Testis (tissue), 2 donors: ENCODE measurements at regions not wholly inside any gene's neighbourhood (a gene's known extent, or its start where the extent isn't known, plus 50 kb on each side); places are given as distances from the start of the nearest gene placed in this dataset.

ENCODE experiments used
- DNase-seq: peaks from one replicate; pipeline ENCODE4 v3.0.0-alpha.2; 2019
- H3K27ac ChIP-seq, 2 donors: fragments of 200-600 bp; sonication (generic); one replicate each; pipeline ENCODE4 v1.5.1; 2019
- H3K27me3 ChIP-seq: fragments of 200-600 bp; sonication (generic); one replicate; pipeline ENCODE4 v1.5.1; 2019
- H3K36me3 ChIP-seq: fragments of 200-600 bp; sonication (generic); one replicate; pipeline ENCODE4 v1.5.1; 2017; ENCODE audit warnings: low read depth; ENCODE audit errors: missing control alignments
- H3K4me1 ChIP-seq: fragments of 200-600 bp; sonication (generic); one replicate; pipeline ENCODE4 v1.5.1; 2019
- H3K4me3 ChIP-seq, 2 donors: fragments of 200-600 bp; sonication (generic); one replicate each; pipeline ENCODE4 v1.5.1; 2017 to 2019
- H3K9me3 ChIP-seq: fragments of 200-600 bp; sonication (generic); one replicate; pipeline ENCODE4 v1.5.1; 2017
- CTCF ChIP-seq, 3 experiments: fragments of 450-650 bp in 2 of 3; fragments of 200-600 bp in 1 of 3; sonication (generic) in 1 of 3; IDR thresholded peaks; one replicate each; pipeline ENCODE4 v1.5.1; 2016 to 2019; ENCODE audit warnings: antibody characterized with exemption in 3 of 3, mild to moderate bottlenecking in 2 of 3, moderate library complexity in 1 of 3
- POLR2A ChIP-seq: fragments of 450-650 bp; IDR thresholded peaks from one replicate; pipeline ENCODE4 v1.6.1; 2017; ENCODE audit warnings: antibody characterized with exemption, mild to moderate bottlenecking, moderate library complexity
- WGBS, 2 donors: methylation state at CpG; one replicate each; pipeline ENCODE4 v1.1.5; 2018; 5-methylcytosine and 5-hydroxymethylcytosine counted together
- intact Hi-C: fragments of 100-400 bp; cut with DNase I; formaldehyde crosslinking; loops from one replicate; pipeline ENCODE4 v1.15.1; 2023; ENCODE audit warnings: low total_unique reads

- Histone ChIP-seq H3K9me3 (no peaks in the 10 kb centered on the region), H3K4me3 (no peak overlapping the region), H3K36me3 (no peaks in the 10 kb centered on the region), H3K27me3 (no peaks in the 10 kb centered on the region), H3K27ac (no peak overlapping the region), H3K4me1 (no peaks in the 10 kb centered on the region)
- TF ChIP-seq POLR2A (no peak), CTCF (IDR thresholded peaks at IDR 0.05) (no peak)
- 87 to 96% methylated on average over 6 of the region's 6 CpGs for WGBS, 2 donors
- intact Hi-C loops: no loop called here
- no peak for DNase-seq
Measured at GRCh38 chr2:196565982-196566381, 73.5 kb upstream of the CCDC150 start.

GRCh38 chr2:196566961-196567666 lies 72.4 kb upstream of the CCDC150 start:
- no peaks in the 10 kb centered on the region for H3K9me3 ChIP-seq
- DNase-seq: no peak
- H3K27ac ChIP-seq: no peak overlapping the region
- TF ChIP-seq POLR2A: no peak
- no peak for TF ChIP-seq CTCF (IDR thresholded peaks at IDR 0.05)
- WGBS, 2 donors: 72 to 73% methylated on average over 4 of the region's 4 CpGs
- no peaks in the 10 kb centered on the region for H3K27me3 ChIP-seq
- H3K4me3 ChIP-seq: no peak overlapping the region
- H3K4me1 ChIP-seq: no peaks in the 10 kb centered on the region
- no peaks in the 10 kb centered on the region for H3K36me3 ChIP-seq
- intact Hi-C loops: no loop called here

GRCh38 chr2:196568506-196568905 lies 71.0 kb upstream of the CCDC150 start:
- no peak overlapping the region for H3K27ac ChIP-seq
- H3K9me3 ChIP-seq: no peaks in the 10 kb centered on the region
- no peaks in the 10 kb centered on the region for H3K27me3 ChIP-seq
- H3K36me3 ChIP-seq: no peaks in the 10 kb centered on the region
- 83 to 94% methylated on average over 6 of the region's 6 CpGs for WGBS, 2 donors
- H3K4me3 ChIP-seq: no peak overlapping the region
- H3K4me1 ChIP-seq: no peaks in the 10 kb centered on the region
- intact Hi-C loops: no loop called here
- TF ChIP-seq POLR2A (no peak), CTCF (IDR thresholded peaks at IDR 0.05) (no peak)
- DNase-seq: no peak

- H3K4me3 ChIP-seq: no peak overlapping the region
- DNase-seq: no peak
- H3K36me3 ChIP-seq: no peaks in the 10 kb centered on the region
- H3K4me1 ChIP-seq: peaks cover 4% of the 10 kb centered on the region
- H3K27ac ChIP-seq: no peak overlapping the region
- WGBS, 2 donors: 94 to 97% methylated on average over 1 of the region's 1 CpG
- intact Hi-C loops: no loop called here
- TF ChIP-seq POLR2A (no peak), CTCF (IDR thresholded peaks at IDR 0.05) (no peak)
- H3K27me3 ChIP-seq: no peaks in the 10 kb centered on the region
- H3K9me3 ChIP-seq: no peaks in the 10 kb centered on the region
Measured at GRCh38 chr2:196584903-196585302, 54.6 kb upstream of the CCDC150 start.

GRCh38 chr2:196586511-196586991 lies 53.0 kb upstream of the CCDC150 start:
- no peak overlapping the region for H3K4me3 ChIP-seq
- peaks cover 11% of the 10 kb centered on the region for H3K4me1 ChIP-seq
- no peaks in the 10 kb centered on the region for H3K9me3 ChIP-seq
- WGBS, 2 donors: 45 to 67% methylated on average over 6 of the region's 6 CpGs
- no peak for TF ChIP-seq POLR2A
- no peak for TF ChIP-seq CTCF (IDR thresholded peaks at IDR 0.05)
- peak overlapping the region in 1 of 2 donors; percentile 39 for H3K27ac ChIP-seq
- H3K36me3 ChIP-seq: no peaks in the 10 kb centered on the region
- intact Hi-C loops: no loop called here
- H3K27me3 ChIP-seq: no peaks in the 10 kb centered on the region
- no peak for DNase-seq
